HepG2 (cell line): ENCODE measurements at regions not wholly inside any gene's neighbourhood (a gene's known extent, or its start where the extent isn't known, plus 50 kb on each side); places are given as distances from the start of the nearest gene placed in this dataset.

Source experiments
- ATAC-seq: fragments of 200-7000 bp; cut with Tn5 transposase; 3 replicates; pipeline ENCODE4 v1.9.1; 2020; ENCODE audit warnings: mild to moderate bottlenecking, moderate library complexity
- BruUV-seq: library from RNA; stranded (reverse); fragments of 400-500 nt; replicated peaks from 2 replicates; lab custom pipeline; 2021; lab: Mats Ljungman, UMichigan
- CTCF ChIA-PET: fragments of 300-600 bp; formaldehyde crosslinking; extraction: SDS; loops from one replicate; lab custom pipeline; 2021; ENCODE audit warnings: low total read pairs, inconsistent platforms, low intra/inter-chr PET ratio; lab: Yijun Ruan, JAX
- POLR2A ChIA-PET: fragments of 350-600 bp; sonication (Branson Sonifier 250); formaldehyde crosslinking; loops from one replicate; lab custom pipeline; 2020; ENCODE audit warnings: antibody characterized with exemption, inconsistent platforms; lab: Yijun Ruan, JAX
- DNase-seq: peaks from one replicate; pipeline ENCODE4 v3.0.0-alpha.2; 2015; ENCODE audit warnings: low spot score
- FAIRE-seq: peaks from 3 replicates; lab custom pipeline; 2011; peaks lifted over from hg19 to GRCh38; lab: Jason Lieb, UNC
- H2AFZ ChIP-seq: one replicate; pipeline ENCODE4 v1.6.1; 2011; ENCODE audit warnings: low read length, inconsistent platforms
- H3K27ac ChIP-seq: fragments of 300-600 bp; 3 replicates; pipeline ENCODE4 v1.8.0; 2011; ENCODE audit warnings: mixed run types, mild to moderate bottlenecking, mixed read lengths, low read length, inconsistent platforms; ENCODE audit not compliant: insufficient read depth; ENCODE audit errors: extremely low read length
- H3K27me3 ChIP-seq, 2 experiments: fragments of 200-600 bp in 1 of 2; 2 replicates in 1 of 2; 3 replicates in 1 of 2; pipeline versions ENCODE4 v1.6.0 to v1.8.0; 2011; ENCODE audit warnings: low read length in 2 of 2, mild to moderate bottlenecking in 2 of 2, moderate library complexity in 2 of 2, inconsistent platforms in 1 of 2; ENCODE audit not compliant: insufficient read depth in 2 of 2, control insufficient read depth in 1 of 2
- H3K36me3 ChIP-seq, 2 experiments: fragments of 200-600 bp in 1 of 2; replicated peaks in 1 of 2; 2 replicates in 1 of 2; 3 replicates in 1 of 2; pipeline versions ENCODE4 v1.5.1 to v1.8.0; 2011; ENCODE audit warnings: low read length in 2 of 2, inconsistent platforms in 1 of 2; ENCODE audit not compliant: insufficient read depth in 2 of 2, control insufficient read depth in 1 of 2
- H3K4me1 ChIP-seq: 2 replicates; pipeline ENCODE4 v1.5.1; 2012; ENCODE audit warnings: low read length, inconsistent platforms; ENCODE audit not compliant: insufficient read depth
- H3K4me2 ChIP-seq: 2 replicates; pipeline ENCODE4 v1.6.0; 2011; ENCODE audit warnings: low read depth, low read length, inconsistent platforms
- H3K4me3 ChIP-seq, 3 experiments: fragments of 200-600 bp in 1 of 3; sonication (generic), shearing (Covaris generic) in 1 of 3; replicated peaks in 1 of 3; 2 replicates each; pipeline ENCODE4 v1.5.1; 2011 to 2016; ENCODE audit warnings: low read length in 3 of 3, inconsistent platforms in 2 of 3, low read depth in 2 of 3, mild to moderate bottlenecking in 2 of 3, control low read depth in 1 of 3, mixed read lengths in 1 of 3; ENCODE audit not compliant: insufficient read depth in 1 of 3
- H3K79me2 ChIP-seq: one replicate; pipeline ENCODE4 v1.6.1; 2011; ENCODE audit warnings: low read length, inconsistent platforms; ENCODE audit not compliant: insufficient read depth
- H3K9ac ChIP-seq: 2 replicates; pipeline ENCODE4 v1.6.0; 2011; ENCODE audit warnings: mild to moderate bottlenecking, low read depth, low read length, inconsistent platforms; ENCODE audit not compliant: insufficient read depth
- H3K9me3 ChIP-seq: 2 replicates; pipeline ENCODE4 v1.5.1; 2012; ENCODE audit warnings: mild to moderate bottlenecking, low read length
- H4K20me1 ChIP-seq: 2 replicates; pipeline ENCODE4 v1.6.0; 2011; ENCODE audit warnings: inconsistent platforms, mild to moderate bottlenecking, low read length, moderate library complexity; ENCODE audit not compliant: insufficient read depth
- ARHGAP35 ChIP-seq: sonication (generic); formaldehyde crosslinking; IDR thresholded peaks from 2 replicates; pipeline ENCODE4 v1.9.0; 2022; ENCODE audit warnings: mild to moderate bottlenecking, inconsistent platforms, moderate library complexity, missing genetic modification reagents, borderline replicate concordance
- BHLHE40 ChIP-seq: IDR thresholded peaks from 2 replicates; pipeline ENCODE4 v1.6.1; 2011; ENCODE audit warnings: low read length, improper control_type of control experiment
- GLMP ChIP-seq: sonication (generic); formaldehyde crosslinking; IDR thresholded peaks from 2 replicates; pipeline ENCODE4 v1.9.0; 2021; ENCODE audit warnings: missing genetic modification reagents, mild to moderate bottlenecking, borderline replicate concordance
- HIC2 ChIP-seq: sonication (generic); formaldehyde crosslinking; IDR thresholded peaks from 2 replicates; pipeline ENCODE4 v1.9.0; 2022; ENCODE audit warnings: low read depth, missing genetic modification reagents
- KDM3A ChIP-seq: IDR thresholded peaks from 2 replicates; pipeline ENCODE4 v1.6.1; 2018; ENCODE audit warnings: low read depth, missing compliant biosample characterization
- MAFF ChIP-seq: IDR thresholded peaks from 2 replicates; pipeline ENCODE4 v1.6.1; 2011; ENCODE audit warnings: low read depth, low read length, improper control_type of control experiment
- PAX8 ChIP-seq: sonication (generic); formaldehyde crosslinking; IDR thresholded peaks from 2 replicates; pipeline ENCODE4 v1.8.0; 2022; ENCODE audit warnings: mild to moderate bottlenecking, missing genetic modification reagents, borderline replicate concordance
- PCBP2 ChIP-seq: fragments of 200-400 bp; formaldehyde crosslinking; optimal IDR thresholded peaks from 2 replicates; pipeline ENCODE3; 2018; ENCODE audit warnings: low read length, low read depth; ENCODE audit not compliant: poor library complexity, severe bottlenecking
- POLR2G ChIP-seq: fragments of 200-400 bp; formaldehyde crosslinking; IDR thresholded peaks from 2 replicates; pipeline ENCODE4 v1.6.1; 2018; ENCODE audit warnings: mild to moderate bottlenecking, low read depth, low read length, moderate library complexity
- RCOR2 ChIP-seq: IDR thresholded peaks from 2 replicates; pipeline ENCODE4 v1.6.1; 2016; ENCODE audit warnings: missing biosample characterization, missing genetic modification reagents
- SIN3B ChIP-seq: fragments of 150-350 bp; IDR thresholded peaks from 2 replicates; pipeline ENCODE4 v1.6.1; 2014; ENCODE audit warnings: low read length
- ZFX ChIP-seq: sonication (generic); formaldehyde crosslinking; IDR thresholded peaks from 2 replicates; pipeline ENCODE4 v1.4.0; 2020; ENCODE audit warnings: mild to moderate bottlenecking, low read depth, missing genetic modification reagents, moderate library complexity
- ZNF543 ChIP-seq: sonication (generic); formaldehyde crosslinking; IDR thresholded peaks from 2 replicates; pipeline ENCODE4 v1.4.0; 2020; ENCODE audit warnings: mild to moderate bottlenecking, missing genetic modification reagents
- ZNF772 ChIP-seq: sonication (generic); formaldehyde crosslinking; IDR thresholded peaks from 2 replicates; pipeline ENCODE4 v1.5.0; 2020; ENCODE audit warnings: mild to moderate bottlenecking, missing genetic modification reagents
- ZZZ3 ChIP-seq: sonication (generic); formaldehyde crosslinking; IDR thresholded peaks from 2 replicates; pipeline ENCODE4 v1.4.0; 2020; ENCODE audit warnings: missing genetic modification reagents, mild to moderate bottlenecking, borderline replicate concordance
- WGBS: methylation state at CpG from one replicate; pipeline ENCODE4 v1.1.6; 2017; ENCODE audit warnings: low lambda C conversion rate; 5-methylcytosine and 5-hydroxymethylcytosine counted together
- in situ Hi-C: cut with HindIII; loops from 2 replicates; pipeline ENCODE4 v1.10.0; 2017; ENCODE audit warnings: low pct_unique_long_range_greater_than_20kb; ENCODE audit not compliant: extremely low pct_ligation_motif_present
- intact Hi-C: fragments of 100-400 bp; cut with micrococcal nuclease; formaldehyde crosslinking; loops from one replicate; pipeline ENCODE4 v1.10.0; 2022; ENCODE audit not compliant: unreplicated experiment
- TF ChIP-seq, protein P1 (sequence below): sonication (generic); formaldehyde crosslinking; IDR thresholded peaks from 2 replicates; pipeline ENCODE4 v1.4.0; 2020; ENCODE audit warnings: missing genetic modification reagents, mild to moderate bottlenecking, borderline replicate concordance
- TF ChIP-seq, protein P2 (sequence below): sonication (generic); formaldehyde crosslinking; IDR thresholded peaks from 2 replicates; pipeline ENCODE4 v1.4.0; 2020; ENCODE audit warnings: mild to moderate bottlenecking, missing genetic modification reagents, borderline replicate concordance

DNA sequence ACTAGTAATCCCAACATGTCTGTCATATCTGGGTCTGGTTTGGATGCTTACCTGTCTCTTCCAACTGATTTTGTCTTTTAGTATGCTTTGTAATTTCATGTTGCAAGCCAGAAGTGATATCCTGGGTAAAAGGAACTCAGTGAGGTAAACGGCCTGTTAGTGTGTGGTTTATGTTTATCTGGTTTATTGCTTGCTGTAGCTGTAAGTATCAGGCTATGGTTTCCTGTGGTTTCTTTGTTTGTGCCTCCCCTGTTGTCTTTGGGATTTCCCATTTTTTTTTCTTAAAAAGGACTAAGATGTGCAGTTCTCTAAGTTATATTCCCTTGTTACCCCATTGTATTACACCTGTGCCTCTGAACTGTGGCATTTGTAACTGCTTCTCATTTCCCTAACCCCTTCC, 323.5 kb upstream of the POM121L12 start:
- DNase-seq (no peak), FAIRE-seq (no peak), ATAC-seq (no peak)
- Histone ChIP-seq H4K20me1 (no peaks in the 10 kb centered on the region), H3K27me3 (no peaks in the 10 kb centered on the region), H3K4me1 (no peaks in the 10 kb centered on the region), H2AFZ (no peak overlapping the region), H3K4me2 (no peak overlapping the region), H3K27ac (no peak overlapping the region), H3K4me3 (no peak overlapping the region), H3K36me3 (no peaks in the 10 kb centered on the region), H3K9me3 (peaks cover 15% of the 10 kb centered on the region), H3K9ac (no peak overlapping the region), H3K79me2 (no peaks in the 10 kb centered on the region)
- ChIA-PET CTCF (no interaction called here), POLR2A (no interaction called here)
- 0% methylated on average over 1 of the region's 1 CpG for WGBS
- intact Hi-C loops (no loop called here), in situ Hi-C loops (no loop called here)
- BruUV-seq = no TSS peak
- TF ChIP-seq POLR2G = no peak
- TF ChIP-seq RCOR2 (CRISPR knock-in tag) = no peak
- no peak for TF ChIP-seq ZNF772
- TF ChIP-seq PCBP2 = no peak
- TF ChIP-seq HIC2 (CRISPR knock-in tag) = no peak
- no peak for TF ChIP-seq PAX8 (CRISPR knock-in tag)
- TF ChIP-seq MAFF = no peak
- TF ChIP-seq, protein P1, sequence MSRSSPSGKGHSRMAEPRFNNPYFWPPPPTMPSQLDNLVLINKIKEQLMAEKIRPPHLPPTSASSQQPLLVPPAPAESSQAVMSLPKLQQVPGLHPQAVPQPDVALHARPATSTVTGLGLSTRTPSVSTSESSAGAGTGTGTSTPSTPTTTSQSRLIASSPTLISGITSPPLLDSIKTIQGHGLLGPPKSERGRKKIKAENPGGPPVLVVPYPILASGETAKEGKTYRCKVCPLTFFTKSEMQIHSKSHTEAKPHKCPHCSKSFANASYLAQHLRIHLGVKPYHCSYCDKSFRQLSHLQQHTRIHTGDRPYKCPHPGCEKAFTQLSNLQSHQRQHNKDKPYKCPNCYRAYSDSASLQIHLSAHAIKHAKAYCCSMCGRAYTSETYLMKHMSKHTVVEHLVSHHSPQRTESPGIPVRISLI (CRISPR knock-in tag) = no peak
- no peak for TF ChIP-seq ARHGAP35 (CRISPR knock-in tag)
- TF ChIP-seq, protein P2, sequence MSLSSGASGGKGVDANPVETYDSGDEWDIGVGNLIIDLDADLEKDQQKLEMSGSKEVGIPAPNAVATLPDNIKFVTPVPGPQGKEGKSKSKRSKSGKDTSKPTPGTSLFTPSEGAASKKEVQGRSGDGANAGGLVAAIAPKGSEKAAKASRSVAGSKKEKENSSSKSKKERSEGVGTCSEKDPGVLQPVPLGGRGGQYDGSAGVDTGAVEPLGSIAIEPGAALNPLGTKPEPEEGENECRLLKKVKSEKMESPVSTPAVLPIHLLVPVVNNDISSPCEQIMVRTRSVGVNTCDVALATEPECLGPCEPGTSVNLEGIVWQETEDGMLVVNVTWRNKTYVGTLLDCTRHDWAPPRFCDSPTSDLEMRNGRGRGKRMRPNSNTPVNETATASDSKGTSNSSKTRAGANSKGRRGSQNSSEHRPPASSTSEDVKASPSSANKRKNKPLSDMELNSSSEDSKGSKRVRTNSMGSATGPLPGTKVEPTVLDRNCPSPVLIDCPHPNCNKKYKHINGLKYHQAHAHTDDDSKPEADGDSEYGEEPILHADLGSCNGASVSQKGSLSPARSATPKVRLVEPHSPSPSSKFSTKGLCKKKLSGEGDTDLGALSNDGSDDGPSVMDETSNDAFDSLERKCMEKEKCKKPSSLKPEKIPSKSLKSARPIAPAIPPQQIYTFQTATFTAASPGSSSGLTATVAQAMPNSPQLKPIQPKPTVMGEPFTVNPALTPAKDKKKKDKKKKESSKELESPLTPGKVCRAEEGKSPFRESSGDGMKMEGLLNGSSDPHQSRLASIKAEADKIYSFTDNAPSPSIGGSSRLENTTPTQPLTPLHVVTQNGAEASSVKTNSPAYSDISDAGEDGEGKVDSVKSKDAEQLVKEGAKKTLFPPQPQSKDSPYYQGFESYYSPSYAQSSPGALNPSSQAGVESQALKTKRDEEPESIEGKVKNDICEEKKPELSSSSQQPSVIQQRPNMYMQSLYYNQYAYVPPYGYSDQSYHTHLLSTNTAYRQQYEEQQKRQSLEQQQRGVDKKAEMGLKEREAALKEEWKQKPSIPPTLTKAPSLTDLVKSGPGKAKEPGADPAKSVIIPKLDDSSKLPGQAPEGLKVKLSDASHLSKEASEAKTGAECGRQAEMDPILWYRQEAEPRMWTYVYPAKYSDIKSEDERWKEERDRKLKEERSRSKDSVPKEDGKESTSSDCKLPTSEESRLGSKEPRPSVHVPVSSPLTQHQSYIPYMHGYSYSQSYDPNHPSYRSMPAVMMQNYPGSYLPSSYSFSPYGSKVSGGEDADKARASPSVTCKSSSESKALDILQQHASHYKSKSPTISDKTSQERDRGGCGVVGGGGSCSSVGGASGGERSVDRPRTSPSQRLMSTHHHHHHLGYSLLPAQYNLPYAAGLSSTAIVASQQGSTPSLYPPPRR (CRISPR knock-in tag) = no peak
- no peak for TF ChIP-seq KDM3A (CRISPR knock-in tag)
- no peak for TF ChIP-seq ZZZ3 (CRISPR knock-in tag)
- TF ChIP-seq SIN3B = no peak
- no peak for TF ChIP-seq BHLHE40
- TF ChIP-seq ZNF543 (CRISPR knock-in tag) = no peak
- no peak for TF ChIP-seq ZFX (CRISPR knock-in tag)
- TF ChIP-seq GLMP = no peak
